H9 (cell line): ENCODE measurements at regions not wholly inside any gene's neighbourhood (a gene's known extent, or its start where the extent isn't known, plus 50 kb on each side); places are given as distances from the start of the nearest gene placed in this dataset.

ENCODE experiments used
- DNase-seq: peaks from one replicate; pipeline ENCODE4 v3.0.0-alpha.2; 2017
- H2AFZ ChIP-seq: one replicate; pipeline ENCODE4 v1.6.1; 2013; ENCODE audit warnings: mild to moderate bottlenecking, low read length, control low read depth, moderate library complexity
- H2AK5ac ChIP-seq: 2 replicates; pipeline ENCODE4 v1.6.1; 2013; ENCODE audit warnings: low read length, control low read depth, mixed read lengths; ENCODE audit not compliant: insufficient read length
- H2BK120ac ChIP-seq: one replicate; pipeline ENCODE4 v1.6.1; 2013; ENCODE audit warnings: low read depth, mild to moderate bottlenecking, low read length, control low read depth, inconsistent platforms; ENCODE audit not compliant: poor library complexity, severe bottlenecking
- H2BK12ac ChIP-seq: 2 replicates; pipeline ENCODE4 v1.6.1; 2013; ENCODE audit warnings: low read length, control low read depth, mixed read lengths, low read depth; ENCODE audit not compliant: insufficient read length
- H2BK15ac ChIP-seq: 2 replicates; pipeline ENCODE4 v1.6.1; 2013; ENCODE audit warnings: low read depth, low read length, control low read depth
- H2BK20ac ChIP-seq: one replicate; pipeline ENCODE4 v1.6.1; 2013; ENCODE audit warnings: low read depth, mild to moderate bottlenecking, low read length, control low read depth, inconsistent platforms; ENCODE audit not compliant: poor library complexity, severe bottlenecking
- H2BK5ac ChIP-seq: 2 replicates; pipeline ENCODE4 v1.6.1; 2013; ENCODE audit warnings: low read length, control low read depth, mixed read lengths; ENCODE audit not compliant: insufficient read length
- H3K14ac ChIP-seq: 2 replicates; pipeline ENCODE4 v1.6.1; 2013; ENCODE audit warnings: low read length, control low read depth; ENCODE audit not compliant: insufficient read depth
- H3K18ac ChIP-seq: 2 replicates; pipeline ENCODE4 v1.6.1; 2013; ENCODE audit warnings: low read depth, mild to moderate bottlenecking, mixed read lengths, low read length, control low read depth; ENCODE audit not compliant: insufficient read length
- H3K23ac ChIP-seq: 2 replicates; pipeline ENCODE4 v1.6.1; 2013; ENCODE audit warnings: low read length, control low read depth, mixed read lengths, low read depth; ENCODE audit not compliant: insufficient read length
- H3K23me2 ChIP-seq: 2 replicates; pipeline ENCODE4 v1.6.1; 2013; ENCODE audit warnings: low read depth, mild to moderate bottlenecking, mixed read lengths, low read length, control low read depth; ENCODE audit not compliant: insufficient read length, poor library complexity, severe bottlenecking
- H3K27ac ChIP-seq: 2 replicates; pipeline ENCODE4 v1.5.1; 2013; ENCODE audit warnings: low read length, control low read depth, mixed read lengths, low read depth; ENCODE audit not compliant: insufficient read length
- H3K27me3 ChIP-seq: 2 replicates; pipeline ENCODE4 v1.6.1; 2013; ENCODE audit warnings: low read length, control low read depth, inconsistent platforms; ENCODE audit not compliant: insufficient read depth
- H3K4ac ChIP-seq: 2 replicates; pipeline ENCODE4 v1.6.1; 2013; ENCODE audit warnings: low read depth, mild to moderate bottlenecking, control low read depth, inconsistent platforms, low read length, moderate library complexity
- H3K4me1 ChIP-seq: 2 replicates; pipeline ENCODE4 v1.6.1; 2013; ENCODE audit warnings: low read length, control low read depth, inconsistent platforms; ENCODE audit not compliant: insufficient read depth
- H3K4me2 ChIP-seq: 2 replicates; pipeline ENCODE4 v1.6.1; 2013; ENCODE audit warnings: low read length, control low read depth, mixed read lengths; ENCODE audit not compliant: insufficient read length, insufficient read depth
- H3K56ac ChIP-seq: 2 replicates; pipeline ENCODE4 v1.6.1; 2013; ENCODE audit warnings: low read depth, mild to moderate bottlenecking, mixed read lengths, low read length, control low read depth; ENCODE audit not compliant: insufficient read length
- H3K79me1 ChIP-seq: 2 replicates; pipeline ENCODE4 v1.6.1; 2013; ENCODE audit warnings: low read depth, mild to moderate bottlenecking, moderate library complexity, low read length, control low read depth, inconsistent platforms; ENCODE audit not compliant: insufficient read depth, poor library complexity, severe bottlenecking
- H3K79me2 ChIP-seq: 2 replicates; pipeline ENCODE4 v1.6.1; 2013; ENCODE audit warnings: low read length, control low read depth, inconsistent platforms; ENCODE audit not compliant: insufficient read depth
- H3K9ac ChIP-seq: 2 replicates; pipeline ENCODE4 v1.6.1; 2013; ENCODE audit warnings: low read length, control low read depth, mixed read lengths; ENCODE audit not compliant: insufficient read length; ENCODE audit errors: extremely low read depth
- H3K9me3 ChIP-seq: one replicate; pipeline ENCODE4 v1.6.1; 2013; ENCODE audit warnings: low read depth, low read length, inconsistent platforms; ENCODE audit not compliant: control insufficient read depth
- H3T11ph ChIP-seq: one replicate; pipeline ENCODE4 v1.6.1; 2013; ENCODE audit warnings: mild to moderate bottlenecking, low read length, control low read depth, inconsistent platforms
- H4K20me1 ChIP-seq: one replicate; pipeline ENCODE4 v1.6.1; 2013; ENCODE audit not compliant: control insufficient read depth, insufficient read length, insufficient read depth
- H4K5ac ChIP-seq: 2 replicates; pipeline ENCODE4 v1.6.1; 2013; ENCODE audit warnings: low read depth, mild to moderate bottlenecking, mixed read lengths, low read length, control low read depth; ENCODE audit not compliant: insufficient read length
- H4K8ac ChIP-seq: replicated peaks from 2 replicates; pipeline ENCODE4 v1.6.1; 2013; ENCODE audit warnings: low read length, control low read depth, mixed read lengths, low read depth; ENCODE audit not compliant: insufficient read length
- H4K91ac ChIP-seq: 2 replicates; pipeline ENCODE4 v1.6.1; 2013; ENCODE audit warnings: low read depth, mild to moderate bottlenecking, moderate library complexity, mixed read lengths, low read length, control low read depth; ENCODE audit not compliant: insufficient read length
- H3K27ac Mint-ChIP-seq, 3 experiments: 2 replicates in 2 of 3; 3 replicates in 1 of 3; pipeline ENCODE4 v1.8.0; 2020 to 2021; ENCODE audit warnings: mixed read lengths in 3 of 3, mild to moderate bottlenecking in 1 of 3, moderate library complexity in 1 of 3
- H3K27me3 Mint-ChIP-seq: 2 replicates; pipeline ENCODE4 v1.8.0; 2021; ENCODE audit warnings: low read depth, mild to moderate bottlenecking, moderate library complexity, mixed read lengths
- H3K36me3 Mint-ChIP-seq, 3 experiments: 2 replicates in 2 of 3; 3 replicates in 1 of 3; pipeline ENCODE4 v1.8.0; 2020 to 2021; ENCODE audit warnings: low read depth in 3 of 3, mixed read lengths in 3 of 3; ENCODE audit not compliant: insufficient read depth in 1 of 3
- H3K4me1 Mint-ChIP-seq, 2 experiments: 2 replicates each; pipeline ENCODE4 v1.8.0; 2020; ENCODE audit warnings: mixed read lengths in 2 of 2
- H3K4me3 Mint-ChIP-seq, 2 experiments: 2 replicates in 1 of 2; 3 replicates in 1 of 2; pipeline ENCODE4 v1.8.0; 2020 to 2021; ENCODE audit warnings: mild to moderate bottlenecking in 2 of 2, mixed read lengths in 2 of 2, moderate library complexity in 1 of 2
- H3K9me3 Mint-ChIP-seq, 2 experiments: 2 replicates in 1 of 2; 3 replicates in 1 of 2; pipeline ENCODE4 v1.8.0; 2020; ENCODE audit warnings: mild to moderate bottlenecking in 2 of 2, mixed read lengths in 2 of 2, moderate library complexity in 1 of 2
- WGBS: extraction: QIAGEN DNeasy Blood & Tissue Kit; methylation state at CpG from one replicate; pipeline ENCODE4 v1.1.7; 2013; ENCODE audit warnings: missing lambda C conversion rate, low lambda C conversion rate, mixed read lengths; ENCODE audit not compliant: insufficient read length; ENCODE audit errors: extremely low coverage; 5-methylcytosine and 5-hydroxymethylcytosine counted together
- TF ChIP-seq, protein P1 (sequence below): fragments of 200-600 bp; sonication (generic); conservative IDR thresholded peaks from 3 replicates; pipeline ENCODE4 v1.8.0; 2021; ENCODE audit warnings: antibody characterized with exemption, mild to moderate bottlenecking

DNA sequence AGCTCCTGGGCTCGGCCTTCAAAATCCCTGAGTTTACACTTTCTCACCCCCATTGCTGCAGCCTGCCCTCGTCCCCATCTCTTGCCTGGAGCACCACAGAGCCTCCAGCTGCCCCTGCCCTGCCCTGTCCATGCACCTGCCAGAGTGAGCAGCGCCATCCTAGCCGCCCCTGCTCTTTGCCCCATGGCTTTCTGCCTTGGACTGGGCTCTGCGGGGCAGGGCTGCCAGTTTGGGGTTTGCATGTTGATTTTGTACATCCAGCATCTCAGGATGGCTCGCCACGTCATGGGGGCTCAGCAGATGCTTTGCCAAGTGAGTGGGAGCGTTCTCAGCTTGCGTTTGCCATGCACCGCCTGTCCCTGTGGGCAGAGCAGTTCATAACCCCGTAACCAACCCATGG lies 67.1 kb upstream of the HGFAC start:
- H3K36me3 Mint-ChIP-seq: peaks cover 13 to 24% (median 14%) of the 10 kb centered on the region in 3 experiments; a peak in 6 of 7 replicates
- no peaks in the 10 kb centered on the region for H3K79me1 ChIP-seq
- H3K79me2 ChIP-seq: no peaks in the 10 kb centered on the region
- H3K9me3 Mint-ChIP-seq: peaks cover 10 to 13% of the 10 kb centered on the region in 2 experiments
- H4K5ac ChIP-seq: no peak overlapping the region
- H2BK15ac ChIP-seq: no peak overlapping the region
- H3K4me2 ChIP-seq: no peak overlapping the region
- no peak overlapping the region for H3K4ac ChIP-seq
- H3K56ac ChIP-seq: no peak overlapping the region
- H4K91ac ChIP-seq: no peak overlapping the region
- no peak overlapping the region for H2BK5ac ChIP-seq
- no peaks in the 10 kb centered on the region for H4K20me1 ChIP-seq
- peaks cover 30% of the 10 kb centered on the region in 2 experiments for H3K4me1 Mint-ChIP-seq
- peaks cover 4% of the 10 kb centered on the region; the same call in 1 of the 2 replicates for H3K4me1 ChIP-seq
- peak overlapping the region in 1 of 3 experiments; percentile 87; a peak in 1 of 7 replicates for H3K27ac Mint-ChIP-seq
- no peak overlapping the region for H2BK12ac ChIP-seq
- no CpG with 5 or more reads among the region's 11 CpGs for WGBS
- no peak overlapping the region for H2AK5ac ChIP-seq
- no peak overlapping the region for H3T11ph ChIP-seq
- no peak overlapping the region for H3K23ac ChIP-seq
- peaks cover 15% of the 10 kb centered on the region for H3K27me3 Mint-ChIP-seq
- H2AFZ ChIP-seq: no peak overlapping the region
- H3K23me2 ChIP-seq: peaks cover 3% of the 10 kb centered on the region
- no peak overlapping the region for H3K27ac ChIP-seq
- no peaks in the 10 kb centered on the region; the same call in 1 of the 2 replicates for H3K27me3 ChIP-seq
- H4K8ac ChIP-seq: no peak overlapping the region
- H3K18ac ChIP-seq: no peak overlapping the region
- TF ChIP-seq, protein P1, sequence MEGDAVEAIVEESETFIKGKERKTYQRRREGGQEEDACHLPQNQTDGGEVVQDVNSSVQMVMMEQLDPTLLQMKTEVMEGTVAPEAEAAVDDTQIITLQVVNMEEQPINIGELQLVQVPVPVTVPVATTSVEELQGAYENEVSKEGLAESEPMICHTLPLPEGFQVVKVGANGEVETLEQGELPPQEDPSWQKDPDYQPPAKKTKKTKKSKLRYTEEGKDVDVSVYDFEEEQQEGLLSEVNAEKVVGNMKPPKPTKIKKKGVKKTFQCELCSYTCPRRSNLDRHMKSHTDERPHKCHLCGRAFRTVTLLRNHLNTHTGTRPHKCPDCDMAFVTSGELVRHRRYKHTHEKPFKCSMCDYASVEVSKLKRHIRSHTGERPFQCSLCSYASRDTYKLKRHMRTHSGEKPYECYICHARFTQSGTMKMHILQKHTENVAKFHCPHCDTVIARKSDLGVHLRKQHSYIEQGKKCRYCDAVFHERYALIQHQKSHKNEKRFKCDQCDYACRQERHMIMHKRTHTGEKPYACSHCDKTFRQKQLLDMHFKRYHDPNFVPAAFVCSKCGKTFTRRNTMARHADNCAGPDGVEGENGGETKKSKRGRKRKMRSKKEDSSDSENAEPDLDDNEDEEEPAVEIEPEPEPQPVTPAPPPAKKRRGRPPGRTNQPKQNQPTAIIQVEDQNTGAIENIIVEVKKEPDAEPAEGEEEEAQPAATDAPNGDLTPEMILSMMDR: no peak
- no peak overlapping the region for H2BK120ac ChIP-seq
- no peak overlapping the region for H3K4me3 Mint-ChIP-seq
- no peak overlapping the region; the same call in 1 of the 2 replicates for H3K14ac ChIP-seq
- no peak overlapping the region for H2BK20ac ChIP-seq
- no peak overlapping the region for H3K9ac ChIP-seq
- no peaks in the 10 kb centered on the region for H3K9me3 ChIP-seq
- DNase-seq: no peak
